ENCODE measurements at regions not wholly inside any gene's neighbourhood (a gene's known extent, or its start where the extent isn't known, plus 50 kb on each side); places are given as distances from the start of the nearest gene placed in this dataset.
"Not testable (repeated sequence)": the region's sequence is repeated elsewhere in the genome, so short reads cannot be mapped to it uniquely, and the experiment has no call there.

DNA sequence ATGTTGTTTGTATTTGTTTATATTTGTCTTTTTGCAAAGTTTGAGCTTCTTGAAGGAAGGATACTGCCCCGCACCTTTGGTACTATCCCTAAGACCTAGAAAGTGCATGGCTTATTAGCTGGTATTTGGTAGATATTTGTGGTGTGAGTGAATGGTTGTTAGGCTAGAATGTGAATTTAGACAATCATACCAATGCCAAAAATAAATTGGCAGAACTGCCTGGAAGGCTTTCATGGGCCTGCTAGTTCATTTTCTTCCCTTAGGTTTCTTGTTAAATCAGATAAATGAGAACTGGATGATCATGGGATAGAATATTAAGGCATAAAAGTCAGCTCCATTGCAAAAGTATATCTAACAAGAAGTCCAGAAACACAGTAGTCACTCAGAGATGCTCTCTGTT lies 147.5 kb upstream of the TSLP start:
- no peak for DNase-seq (ENCODE audit: low read depth)

DNA sequence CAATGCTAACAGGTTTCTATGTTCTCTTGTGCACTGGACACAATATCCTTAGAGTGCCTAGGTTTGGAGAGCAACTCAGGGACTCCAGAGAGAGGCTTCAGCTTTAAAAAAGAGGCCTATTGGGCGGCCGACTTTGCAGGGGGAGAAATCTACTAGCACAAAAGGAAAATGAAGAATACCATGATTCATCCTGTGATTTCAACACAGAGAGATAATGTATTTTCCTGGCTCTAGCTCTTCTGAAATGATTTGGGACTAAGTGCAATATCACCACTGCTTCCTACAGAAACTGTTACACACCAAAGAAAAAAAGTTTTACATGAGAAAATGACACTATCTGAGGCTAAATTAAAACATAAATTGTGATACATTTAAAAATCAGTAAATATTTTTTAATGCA lies 146.1 kb upstream of the TSLP start:
- DNase-seq (ENCODE audit: low read depth) = peak; percentile 5

DNA sequence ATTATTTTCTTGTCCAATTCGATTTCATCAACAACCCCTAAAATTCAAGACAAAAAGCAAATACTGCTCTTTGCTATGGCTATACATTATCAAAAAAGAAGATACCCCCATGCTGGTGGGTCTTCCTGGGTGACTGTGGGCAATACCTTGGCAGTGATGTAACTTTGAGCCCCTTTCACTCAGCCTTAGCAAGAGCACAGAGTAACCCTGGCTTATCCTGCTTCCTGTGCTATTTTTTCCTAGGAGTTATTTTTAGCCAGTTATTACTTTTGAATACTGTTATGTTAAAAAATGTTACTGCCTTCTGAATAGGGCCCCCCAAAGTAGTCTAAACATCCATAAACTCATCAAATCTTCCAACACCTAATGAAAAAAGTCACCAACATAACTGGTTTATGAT lies 145.6 kb upstream of the TSLP start:
- no peak for DNase-seq (ENCODE audit: low read depth)

DNA sequence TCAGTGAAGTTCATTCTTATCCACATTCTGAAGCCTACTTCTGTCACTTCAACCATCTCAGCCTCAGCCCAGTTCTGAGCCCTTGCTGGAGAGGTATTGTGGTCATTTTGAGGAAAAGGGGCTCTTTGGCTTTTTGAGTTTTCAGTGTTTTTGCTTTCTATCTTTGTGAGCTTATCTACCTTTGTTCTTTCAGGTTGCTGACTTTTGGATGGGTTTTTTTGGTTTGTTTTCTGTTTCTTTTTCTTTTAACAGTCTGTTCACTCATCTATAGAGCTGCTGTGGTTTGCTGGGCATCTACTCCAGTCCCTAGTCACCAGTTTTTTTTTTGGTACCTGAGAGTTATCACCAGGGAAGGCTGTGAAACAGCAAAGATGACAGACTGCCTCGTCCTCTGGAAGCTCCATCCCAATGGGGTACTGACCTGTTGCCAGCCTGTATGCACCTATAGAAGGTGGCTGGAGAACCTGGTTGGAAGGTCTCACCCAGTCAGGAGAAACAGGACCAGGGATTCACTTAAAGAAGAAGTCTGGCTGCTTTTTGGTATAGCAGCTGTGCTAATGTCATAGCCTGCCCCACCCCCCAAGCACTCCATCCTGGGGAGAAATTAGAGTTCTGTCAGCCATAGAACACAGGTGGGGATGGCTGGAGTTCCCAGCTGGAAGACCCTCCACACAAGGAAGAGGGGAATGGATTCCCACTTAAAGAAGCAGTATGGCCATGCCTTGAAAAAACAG lies 138.6 kb upstream of the TSLP start:
- DNase-seq (ENCODE audit: low read depth) = no peak

DNA sequence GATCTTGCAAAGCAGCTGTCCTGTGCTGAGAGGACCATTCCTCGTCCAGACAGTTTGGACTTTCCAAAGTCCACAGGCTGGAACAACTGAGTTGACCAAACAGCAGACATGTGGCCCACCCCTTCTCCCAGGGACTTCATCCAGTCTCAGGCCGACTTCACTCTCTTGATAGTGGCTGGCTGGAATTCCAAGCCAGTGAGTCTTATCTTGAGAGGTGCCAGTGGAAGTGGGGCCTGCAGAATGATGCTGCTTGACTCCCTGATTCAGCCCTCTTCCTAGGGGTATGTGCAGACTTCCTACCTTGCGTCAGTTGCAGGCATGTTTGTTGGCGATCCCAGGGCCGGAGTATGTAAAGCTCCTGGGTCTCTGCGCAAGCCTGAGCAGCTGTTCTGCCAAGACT lies 131.4 kb upstream of the TSLP start:
- DNase-seq (ENCODE audit: low read depth) = no peak

DNA sequence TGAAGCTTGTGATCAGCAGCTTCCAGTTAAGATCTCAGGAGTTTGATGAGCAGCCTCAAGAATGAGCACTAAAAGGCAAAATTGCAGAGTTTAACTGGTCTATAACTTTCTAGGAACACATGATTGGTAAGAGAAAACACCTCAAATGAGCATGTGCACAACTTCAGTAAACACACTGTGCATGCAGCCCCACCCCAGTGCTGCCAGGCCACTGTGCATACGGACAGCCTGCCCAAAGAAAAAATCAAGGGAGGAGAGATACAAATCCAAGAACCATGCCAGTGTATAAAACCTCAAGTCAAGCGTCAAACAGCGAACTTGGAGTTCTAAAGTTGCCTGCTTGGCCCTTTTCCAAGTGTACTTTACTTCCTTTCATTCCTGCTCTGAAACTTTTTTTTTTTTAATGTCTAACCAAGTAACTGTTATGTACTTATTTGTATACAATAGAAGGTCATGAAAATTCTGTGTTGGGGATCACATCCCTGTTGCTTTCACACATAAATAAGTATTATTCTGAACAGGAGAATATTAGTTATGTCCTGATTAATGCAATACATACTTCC lies 125.6 kb upstream of the TSLP start:
- DNase-seq (ENCODE audit: low read depth) = no peak

DNA sequence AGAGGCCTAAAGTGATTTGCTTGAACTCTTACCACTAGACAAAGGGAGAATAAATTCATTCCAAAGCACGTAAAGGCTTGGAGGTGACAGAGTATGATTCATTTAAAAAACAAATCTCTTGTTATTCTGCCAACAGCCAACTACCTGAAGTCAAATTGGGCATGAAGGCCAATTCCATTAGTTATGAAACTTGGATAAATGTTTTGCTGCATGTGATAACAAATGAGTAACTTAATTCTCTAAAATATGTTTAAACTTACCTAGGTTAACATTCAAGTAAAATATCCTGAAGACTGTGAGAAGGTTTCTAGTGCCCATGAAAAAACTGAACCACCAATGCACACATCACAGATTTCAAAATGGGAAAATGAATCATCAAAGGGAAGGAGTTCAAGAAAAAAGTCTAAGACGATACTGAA lies 120.1 kb upstream of the TSLP start:
- DNase-seq (ENCODE audit: low read depth) = no peak

DNA sequence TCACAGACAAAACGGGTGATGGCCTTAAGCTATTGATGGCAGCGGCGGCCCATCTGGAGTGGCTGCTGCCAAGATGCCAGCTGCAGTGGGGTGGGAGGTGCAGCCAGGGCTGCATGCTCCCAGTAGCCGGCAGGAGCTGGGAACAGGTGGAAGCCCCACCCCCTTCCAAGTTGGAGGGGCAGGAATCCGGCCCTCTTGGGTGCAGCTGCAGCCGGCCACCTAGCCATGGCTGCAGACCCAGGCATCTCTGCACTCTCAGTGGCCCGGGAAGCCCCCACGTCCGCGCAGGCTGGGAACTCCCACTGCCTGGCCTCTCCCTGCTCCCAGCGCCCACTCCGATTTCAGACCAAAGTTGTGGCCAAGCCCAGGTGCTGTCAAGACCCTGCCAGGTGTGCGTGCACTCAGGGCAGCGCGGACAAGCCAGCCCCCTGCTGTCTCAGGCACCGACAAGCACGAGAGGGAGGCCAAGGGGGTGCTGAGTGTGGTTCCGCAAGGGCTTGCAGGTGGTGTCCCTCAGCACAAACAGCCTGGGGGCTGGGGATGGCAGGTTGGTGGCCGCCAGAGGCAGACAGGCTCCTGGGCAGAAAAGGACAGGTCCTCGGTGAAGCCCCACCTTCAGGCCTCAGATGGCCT lies 115.1 kb upstream of the TSLP start:
- DNase-seq (ENCODE audit: low read depth) = no peak

DNA sequence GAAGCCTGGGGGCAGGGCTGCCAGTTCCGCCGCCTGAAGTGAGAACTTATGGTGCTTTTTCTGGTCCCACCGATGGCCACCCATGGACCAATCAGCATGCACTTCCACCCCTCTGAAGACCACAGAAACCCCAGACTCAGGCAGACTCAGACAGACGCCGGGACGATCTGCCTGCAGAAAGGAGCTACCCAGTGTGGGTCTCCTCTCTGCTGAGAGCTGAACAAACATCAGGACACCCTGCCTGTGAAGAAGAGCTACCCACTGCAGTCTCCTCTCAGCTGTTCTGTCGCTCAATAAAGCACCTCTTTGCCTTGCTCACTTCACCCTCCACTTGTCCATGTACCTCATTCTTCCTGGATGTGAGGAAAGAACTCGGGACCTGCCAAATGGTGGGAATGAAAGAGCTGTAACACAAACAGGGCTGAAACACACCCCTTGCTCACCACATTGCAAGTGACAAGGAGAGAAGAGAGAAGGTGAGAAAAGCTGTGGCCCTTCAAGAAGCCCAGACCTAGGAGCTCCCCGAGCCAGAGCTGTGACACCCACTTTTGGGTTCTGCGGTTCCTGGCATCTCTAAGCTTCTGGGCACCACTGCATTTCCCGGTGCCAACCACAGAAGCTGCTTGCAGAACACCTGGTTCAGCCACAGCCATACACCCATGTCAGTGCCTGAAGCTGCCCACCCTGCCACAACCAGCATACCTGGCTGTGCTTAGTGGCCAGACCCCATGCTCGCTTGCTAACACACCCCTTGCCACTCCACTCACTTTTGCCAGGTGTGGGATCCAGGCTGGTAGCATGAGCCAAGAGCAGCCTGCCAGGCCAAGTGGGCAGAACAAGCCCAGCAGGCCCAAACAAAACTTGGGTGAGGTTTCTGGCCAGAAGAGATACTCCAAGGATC lies 114.3 kb upstream of the TSLP start:
- DNase-seq (ENCODE audit: low read depth) = no peak

DNA sequence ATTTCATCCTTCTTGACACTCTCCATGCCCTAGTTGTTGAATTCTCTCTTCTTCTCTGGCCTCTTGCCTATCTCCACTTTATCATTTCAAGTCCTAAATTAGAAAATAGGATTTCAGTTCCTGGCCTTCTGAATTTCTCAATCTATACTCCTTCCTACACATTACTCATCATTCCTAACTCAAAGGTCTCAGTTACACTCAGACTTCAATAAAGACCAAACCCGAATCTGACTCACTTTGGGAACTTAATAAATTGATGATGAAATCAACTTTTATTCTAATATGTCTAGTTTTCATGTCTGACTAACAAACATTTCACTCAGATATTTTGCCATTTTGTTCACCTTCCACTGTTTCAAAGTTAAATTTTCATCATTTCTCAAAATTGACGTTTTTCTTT lies 113.6 kb upstream of the TSLP start:
- DNase-seq (ENCODE audit: low read depth) = peak; percentile 57

DNA sequence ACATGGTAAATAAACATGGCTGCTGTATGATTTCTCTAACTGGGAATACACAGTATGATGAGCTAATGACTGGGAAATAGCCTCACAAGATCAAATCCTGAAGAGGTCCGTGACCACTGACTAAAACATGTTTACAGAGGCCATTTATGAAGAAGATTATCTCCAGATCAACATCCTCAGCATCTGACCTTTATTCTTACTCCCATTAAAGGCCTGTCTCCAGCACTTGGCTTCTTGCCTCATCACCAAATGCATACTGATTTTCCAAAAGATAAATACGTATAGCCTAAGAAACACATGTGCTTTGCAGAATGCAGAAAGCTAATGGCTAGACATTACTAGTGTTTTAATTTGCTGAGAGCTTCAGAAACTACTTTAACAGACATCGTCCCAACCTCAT lies 108.0 kb upstream of the TSLP start:
- no peak for DNase-seq (ENCODE audit: low read depth)

DNA sequence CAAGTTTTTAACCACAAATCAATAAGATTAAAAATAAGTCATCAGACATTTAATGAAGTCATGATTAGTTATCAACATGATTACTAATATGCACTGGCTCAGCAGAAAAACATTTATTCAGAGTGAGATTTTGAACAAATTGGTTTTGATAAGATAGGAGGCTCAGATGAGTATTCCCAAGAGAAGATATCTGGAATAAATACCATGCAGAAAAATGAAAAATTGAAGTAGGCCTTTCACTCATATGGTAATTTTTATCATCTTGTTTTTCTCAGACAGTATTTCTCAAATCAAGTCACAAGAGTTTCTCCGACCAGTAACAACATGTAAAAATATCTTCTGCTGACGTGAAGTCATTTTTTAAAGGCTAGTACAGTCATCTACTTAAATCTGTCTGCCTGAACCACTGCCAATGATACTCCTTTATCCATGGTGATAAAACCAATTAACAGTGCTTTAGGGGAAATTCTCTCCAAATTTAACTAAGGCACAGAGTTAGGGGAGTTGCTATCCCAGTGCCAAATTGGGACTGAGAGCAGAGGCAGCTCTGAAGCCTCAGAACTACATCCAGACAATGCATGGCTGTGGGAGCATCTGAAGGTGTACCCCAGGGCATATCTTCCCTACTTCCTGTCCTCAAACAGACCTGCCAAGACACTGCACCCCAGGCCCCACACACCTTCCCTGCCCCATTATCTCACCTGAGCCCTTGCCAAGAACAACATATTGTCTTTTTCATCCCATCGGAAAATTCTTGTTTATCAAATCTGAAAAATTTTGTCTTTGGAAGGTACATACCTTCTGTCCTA lies 105.5 kb upstream of the TSLP start:
- DNase-seq (ENCODE audit: low read depth) = no peak

DNA sequence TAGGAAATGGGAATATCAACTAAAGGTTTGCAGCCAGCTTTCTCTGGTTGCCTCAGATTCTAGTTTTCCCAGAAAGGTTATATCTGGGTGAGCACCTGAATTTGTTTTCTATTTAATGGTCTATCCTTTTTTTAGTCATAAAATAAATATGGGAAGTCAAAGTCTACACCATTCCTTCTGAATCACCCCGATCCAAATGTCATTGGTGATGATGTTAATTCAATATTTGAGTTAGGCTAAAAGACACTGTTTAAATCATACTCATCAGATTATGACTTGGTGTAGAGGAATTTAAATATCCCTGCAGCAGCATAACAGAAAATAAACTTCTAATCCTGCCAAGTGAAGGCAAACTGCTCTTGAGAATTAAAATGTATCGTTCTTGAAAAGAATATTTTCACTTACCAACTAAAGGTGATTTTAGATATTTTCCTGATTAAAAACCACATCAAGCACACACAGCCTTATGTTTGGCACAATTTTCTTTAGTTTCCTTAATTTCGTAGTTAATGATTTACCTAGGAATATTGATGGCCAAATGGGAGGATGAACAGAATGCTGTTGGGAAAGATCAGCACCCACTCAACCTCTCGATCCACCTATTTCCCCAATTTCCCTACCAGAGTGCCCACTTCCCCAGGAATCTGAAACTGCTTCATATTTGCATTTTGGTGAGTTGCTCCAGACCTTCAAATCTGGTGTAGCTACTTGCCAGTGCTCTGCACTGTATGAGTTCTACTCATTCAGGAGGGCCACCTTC lies 103.1 kb upstream of the TSLP start:
- DNase-seq (ENCODE audit: low read depth) = no peak

DNA sequence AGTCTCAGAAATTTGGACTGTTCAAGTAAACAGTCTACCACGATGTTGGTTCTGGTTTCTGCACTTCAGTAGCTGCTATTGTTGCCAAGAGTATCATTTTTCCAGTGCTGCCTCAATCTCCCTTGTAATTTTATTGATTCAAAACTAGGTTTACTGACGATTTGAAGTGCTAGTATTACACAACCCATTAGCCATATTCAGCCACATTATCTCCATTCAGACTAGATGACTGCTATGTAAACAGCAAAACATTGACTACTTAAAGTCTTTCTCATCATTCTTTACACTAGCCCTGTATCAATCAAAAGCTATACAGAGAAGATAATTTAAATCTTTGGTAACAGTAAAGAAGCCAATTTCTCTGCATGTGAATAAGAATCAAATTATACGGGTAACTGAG lies 102.0 kb upstream of the TSLP start:
- no peak for DNase-seq (ENCODE audit: low read depth)

DNA sequence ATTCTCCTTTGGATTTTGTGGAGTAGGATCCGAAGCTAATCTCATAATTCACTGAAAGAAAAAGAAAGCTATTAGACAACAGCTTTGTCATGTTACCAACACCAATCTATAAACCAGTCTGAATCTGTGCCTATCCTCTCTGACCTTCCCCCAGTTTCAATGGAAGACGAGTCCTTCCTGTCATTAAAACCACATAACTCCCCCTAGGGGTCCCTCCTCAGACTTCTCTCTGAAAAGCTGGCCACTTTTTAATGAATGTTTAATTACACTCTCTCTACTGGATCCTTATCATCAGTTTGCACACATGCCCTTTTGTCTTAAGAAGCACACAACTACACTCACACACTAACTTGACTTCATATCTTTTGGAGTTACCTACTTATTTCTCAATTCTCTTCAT lies 98.0 kb upstream of the TSLP start:
- no peak for DNase-seq (ENCODE audit: low read depth)

DNA sequence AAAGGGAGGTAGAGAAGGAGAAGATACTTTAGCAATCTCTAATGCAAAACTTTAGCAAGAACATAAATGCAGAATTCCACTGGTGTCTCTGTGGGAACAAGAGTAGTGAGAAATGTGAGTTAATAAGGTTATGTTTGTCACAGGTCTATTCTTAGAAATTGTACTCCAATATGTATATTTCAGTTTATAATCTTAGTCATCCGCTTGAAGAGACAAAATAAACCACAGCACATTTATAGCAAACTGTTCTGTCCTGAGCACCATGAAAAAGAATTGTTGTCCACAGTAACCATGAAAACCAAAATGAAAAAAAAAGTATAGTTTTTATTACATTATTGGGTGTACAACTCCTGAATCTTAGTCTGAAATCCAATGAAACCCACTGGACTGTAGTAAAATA lies 93.6 kb upstream of the TSLP start:
- DNase-seq (ENCODE audit: low read depth) = no peak

DNA sequence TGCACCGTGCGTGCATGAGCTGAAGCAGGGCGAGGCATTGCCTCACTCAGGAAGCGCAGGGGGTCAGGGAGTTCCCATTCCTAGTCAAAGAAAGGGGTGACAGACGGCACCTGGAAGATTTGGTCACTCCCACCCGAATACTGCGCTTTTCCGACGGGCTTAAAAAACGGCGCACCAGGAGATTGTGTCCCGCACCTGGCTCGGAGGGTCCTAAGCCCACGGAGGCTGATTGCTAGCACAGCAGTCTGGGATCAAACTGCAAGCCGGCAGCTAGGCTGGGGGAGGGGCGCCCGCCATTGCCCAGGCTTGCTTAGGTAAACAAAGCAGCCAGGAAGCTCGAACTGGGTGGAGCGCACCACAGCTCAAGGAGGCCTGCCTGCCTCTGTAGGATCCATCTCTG lies 85.6 kb upstream of the TSLP start:
- DNase-seq (ENCODE audit: low read depth) = not testable (repeated sequence)

DNA sequence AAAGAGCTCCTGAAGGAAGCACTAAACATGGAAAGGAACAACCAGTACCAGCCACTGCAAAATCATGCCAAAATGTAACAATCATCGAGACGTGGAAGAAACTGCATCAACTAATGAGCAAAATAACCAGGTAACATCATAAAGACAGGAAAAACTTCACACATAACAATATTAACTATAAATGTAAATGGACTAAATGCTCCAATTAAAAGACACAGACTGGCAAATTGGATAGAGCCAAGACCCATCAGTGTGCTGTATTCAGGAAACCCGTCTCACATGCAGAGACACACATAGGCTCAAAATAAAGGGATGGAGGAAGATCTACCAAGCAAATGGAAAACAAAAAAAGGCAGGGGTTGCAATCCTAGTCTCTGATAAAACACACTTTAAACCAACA lies 83.9 kb upstream of the TSLP start:
- DNase-seq (ENCODE audit: low read depth) = not testable (repeated sequence)

DNA sequence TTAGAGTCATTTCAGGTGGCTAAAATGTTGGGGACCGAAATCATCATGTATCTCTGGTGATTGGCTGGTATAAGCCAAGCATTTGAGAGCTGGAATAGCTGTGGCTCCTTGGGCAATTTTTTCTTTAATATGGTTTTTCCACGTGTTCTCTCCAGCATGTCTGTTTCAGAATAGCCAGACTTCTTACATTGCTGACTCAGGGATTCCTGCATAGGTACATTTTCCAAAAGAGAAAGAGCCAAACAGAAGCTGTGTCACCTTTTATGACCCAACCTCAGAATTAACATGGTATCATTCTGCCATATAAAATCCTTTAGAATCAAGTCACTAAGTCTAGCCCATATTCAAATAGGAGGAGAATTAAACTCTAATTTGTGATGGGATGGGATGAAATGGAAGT lies 74.8 kb upstream of the TSLP start:
- DNase-seq (ENCODE audit: low read depth) = no peak

DNA sequence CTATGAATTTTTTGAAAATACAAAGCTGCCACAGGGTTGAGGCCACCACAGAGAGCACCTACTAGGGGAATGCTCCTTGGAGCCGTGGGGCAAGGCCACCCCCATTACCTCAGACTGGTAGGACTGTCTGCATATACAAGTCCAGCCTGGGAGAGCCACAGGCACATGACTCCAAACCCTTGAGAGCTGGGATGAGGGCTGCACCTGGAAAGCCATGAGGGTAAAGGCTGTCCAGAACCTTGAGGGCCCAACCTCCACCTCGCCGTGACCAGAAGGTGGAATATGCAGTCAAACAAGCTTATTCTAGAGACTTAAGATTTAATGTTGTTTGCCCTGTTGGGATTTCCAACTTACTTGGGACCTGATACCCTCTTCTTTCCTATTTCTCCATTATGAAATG lies 69.5 kb upstream of the TSLP start:
- DNase-seq (ENCODE audit: low read depth) = no peak

DNA sequence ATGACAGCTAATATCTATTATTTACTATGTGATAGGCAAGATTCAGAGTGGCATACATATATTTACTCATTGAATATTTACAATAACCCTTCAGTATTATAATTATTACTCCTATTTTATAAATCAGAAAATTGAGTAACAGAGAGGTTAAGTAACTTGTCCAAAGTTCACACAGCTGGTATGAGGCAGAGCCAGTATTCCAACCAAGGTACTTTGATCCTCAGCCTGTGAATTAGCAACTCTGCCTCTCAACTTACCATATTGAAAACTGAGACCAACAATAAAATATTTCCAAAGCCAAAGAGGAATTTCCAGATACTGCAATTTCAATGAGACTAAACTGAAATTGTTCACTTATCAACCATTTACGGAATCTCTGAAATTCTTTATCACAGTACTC lies 67.9 kb upstream of the TSLP start:
- DNase-seq (ENCODE audit: low read depth) = no peak
